A549 (cell line): ENCODE measurements at regions not wholly inside any gene's neighbourhood (a gene's known extent, or its start where the extent isn't known, plus 50 kb on each side); places are given as distances from the start of the nearest gene placed in this dataset.

Experiments
- ATAC-seq, 2 experiments: fragments of 200-7000 bp in 1 of 2; fragments of >200 bp in 1 of 2; cut with Nextera tagmentation in 1 of 2; cut with Tn5 transposase in 1 of 2; 3 replicates each; pipeline versions ENCODE4 v1.8.0 to v1.9.1; 2018 to 2020; ENCODE audit warnings: mild to moderate bottlenecking in 1 of 2, moderate library complexity in 1 of 2
- CTCF ChIA-PET: fragments of 300-600 bp; sonication (Branson Sonifier 250); formaldehyde crosslinking; extraction: SDS; loops from one replicate; lab custom pipeline; 2021; ENCODE audit warnings: antibody characterized with exemption, inconsistent platforms; lab: Yijun Ruan, JAX
- POLR2A ChIA-PET: fragments of 350-600 bp; formaldehyde crosslinking; extraction: SDS; loops from one replicate; lab custom pipeline; 2021; ENCODE audit warnings: antibody characterized with exemption, inconsistent platforms; lab: Yijun Ruan, JAX
- DNase-seq, 2 experiments: peaks; one replicate each; pipeline versions ENCODE4 v3.0.0 to v3.0.0-alpha.2; 2011 to 2016; ENCODE audit warnings: low read depth in 1 of 2, low spot score in 1 of 2
- FAIRE-seq: peaks from 2 replicates; lab custom pipeline; 2011; peaks lifted over from hg19 to GRCh38; lab: Jason Lieb, UNC
- H3K27ac ChIP-seq, 2 experiments: fragments of >200 bp; sonication (Bioruptor Twin); formaldehyde crosslinking; 3 replicates each; pipeline ENCODE4 v1.5.1; 2016 to 2017
- H3K4me1 ChIP-seq: fragments of >200 bp; sonication (Bioruptor Twin); formaldehyde crosslinking; 3 replicates; pipeline ENCODE4 v1.6.1; 2016
- H3K4me2 ChIP-seq: fragments of >200 bp; sonication (Bioruptor Twin); formaldehyde crosslinking; 3 replicates; pipeline ENCODE4 v1.6.1; 2016
- H3K4me3 ChIP-seq: fragments of >200 bp; sonication (Bioruptor Twin); formaldehyde crosslinking; 3 replicates; pipeline ENCODE4 v1.5.1; 2016
- H3K9me3 ChIP-seq: fragments of >200 bp; sonication (Bioruptor Twin); formaldehyde crosslinking; 3 replicates; pipeline ENCODE4 v1.6.1; 2016
- BCL3 ChIP-seq: fragments of >200 bp; sonication (Bioruptor Twin); formaldehyde crosslinking; IDR thresholded peaks from 3 replicates; pipeline ENCODE4 v1.6.1; 2016
- EP300 ChIP-seq, 2 experiments: fragments of >200 bp; sonication (Bioruptor Twin); formaldehyde crosslinking; IDR thresholded peaks; 2 replicates in 1 of 2; 3 replicates in 1 of 2; pipeline ENCODE4 v1.6.1; 2016 to 2017
- ESRRA ChIP-seq: fragments of 150-350 bp; IDR thresholded peaks from 2 replicates; pipeline ENCODE4 v1.6.1; 2014; ENCODE audit warnings: mild to moderate bottlenecking, low read length, borderline replicate concordance
- HES2 ChIP-seq: fragments of >200 bp; sonication (Bioruptor Twin); formaldehyde crosslinking; IDR thresholded peaks from 2 replicates; pipeline ENCODE4 v1.6.1; 2016
- HMGXB4 ChIP-seq: fragments of 250-450 bp; sonication (Bioruptor Pico); IDR thresholded peaks from 2 replicates; pipeline ENCODE4 v1.5.0; 2021; ENCODE audit warnings: mild to moderate bottlenecking, moderate library complexity, borderline replicate concordance
- JUNB ChIP-seq: fragments of >200 bp; sonication (Bioruptor Twin); formaldehyde crosslinking; IDR thresholded peaks from 2 replicates; pipeline ENCODE4 v1.6.1; 2016
- KDM1A ChIP-seq: fragments of 200-600 bp; sonication (generic); IDR thresholded peaks from 2 replicates; pipeline ENCODE4 v1.6.1; 2016; ENCODE audit warnings: low read depth, mild to moderate bottlenecking
- RCOR1 ChIP-seq: fragments of 150-350 bp; IDR thresholded peaks from 2 replicates; pipeline ENCODE4 v1.6.1; 2014; ENCODE audit warnings: antibody characterized with exemption, low read length, low read depth
- ZC3H11A ChIP-seq: fragments of 450-650 bp; IDR thresholded peaks from 2 replicates; pipeline ENCODE4 v1.6.1; 2014; ENCODE audit warnings: antibody characterized with exemption, mild to moderate bottlenecking
- ZNF302 ChIP-seq: fragments of 250-450 bp; sonication (Bioruptor Pico); IDR thresholded peaks from 2 replicates; pipeline ENCODE4 v1.9.0; 2021; ENCODE audit warnings: inconsistent platforms, mild to moderate bottlenecking, moderate library complexity
- ZSCAN20 ChIP-seq: fragments of 250-450 bp; sonication (Bioruptor Pico); IDR thresholded peaks from 2 replicates; pipeline ENCODE4 v1.8.0; 2022; ENCODE audit warnings: mild to moderate bottlenecking, moderate library complexity
- WGBS: methylation state at CpG from one replicate; pipeline ENCODE4 v1.1.6; 2017; ENCODE audit errors: missing lambda C conversion rate; 5-methylcytosine and 5-hydroxymethylcytosine counted together

- TF ChIP-seq BCL3: no peak
- no peak for TF ChIP-seq HES2
These were observed 51.1 kb upstream of the SLC22A16 start (continued) for GRCh38 chr6:110527516-110527915.

GRCh38 chr6:110526726-110527125 lies 50.3 kb upstream of the SLC22A16 start:
- no peak overlapping the region for H3K27ac ChIP-seq
- ChIA-PET POLR2A (interaction anchor here (0.7 kb wide), 1 partner anchor 575 kb away, joined by 5 read pairs; no protein-coding TSS in a partner anchor), CTCF (interaction anchor here (0.8 to 1.5 kb wide), 7 partner anchors 9 to 473 kb away, joined by 3 to 8 read pairs (median 4); no protein-coding TSS in a partner anchor)

More at GRCh38 chr6:110526726-110527125, 50.3 kb upstream of the SLC22A16 start:
- Histone ChIP-seq H3K4me1 (peaks cover 14% of the 10 kb centered on the region), H3K4me2 (no peak overlapping the region), H3K4me3 (no peak overlapping the region), H3K9me3 (no peaks in the 10 kb centered on the region)
- no peak for FAIRE-seq
- no peak for TF ChIP-seq BCL3
- no peak for TF ChIP-seq JUNB
- no peak for TF ChIP-seq EP300 (IDR thresholded peaks at IDR 0.05)
- no peak for TF ChIP-seq ESRRA
- no peak for TF ChIP-seq ZC3H11A
- no peak for TF ChIP-seq KDM1A
- no peak for TF ChIP-seq ZSCAN20 (CRISPR knock-in tag)
- no peak for TF ChIP-seq ZNF302 (CRISPR knock-in tag)
- no peak for TF ChIP-seq HMGXB4 (CRISPR knock-in tag)
- TF ChIP-seq RCOR1: no peak
- ATAC-seq: no peak
- 62% methylated on average over 3 of the region's 3 CpGs for WGBS
- no peak for DNase-seq
